NAMALWA (cell line): ENCODE measurements at regions not wholly inside any gene's neighbourhood (a gene's known extent, or its start where the extent isn't known, plus 50 kb on each side); places are given as distances from the start of the nearest gene placed in this dataset.
A peak's percentile ranks its signal among the peaks of the same experiment; 100 is the strongest.

ENCODE experiments used
- DNase-seq: peaks from one replicate; pipeline ENCODE4 v3.0.0-alpha.2; 2015; ENCODE audit warnings: low spot score

- no peak for DNase-seq
Observed at GRCh38 chr5:30050056-30050815, 1143.2 kb upstream of the CDH6 start.

GRCh38 chr5:30042677-30043076, 1150.8 kb upstream of the CDH6 start:
- DNase-seq: no peak

GRCh38 chr5:30041831-30042385, 1151.6 kb upstream of the CDH6 start:
- no peak for DNase-seq

GRCh38 chr5:30041291-30041690, 1152.2 kb upstream of the CDH6 start:
- no peak for DNase-seq

- peak; percentile 73 for DNase-seq
Observed at GRCh38 chr5:30040488-30041118, 1152.9 kb upstream of the CDH6 start.

GRCh38 chr5:30039379-30039778, 1154.1 kb upstream of the CDH6 start:
- DNase-seq: no peak

- no peak for DNase-seq
Observed at GRCh38 chr5:30034870-30035269, 1158.6 kb upstream of the CDH6 start.

- DNase-seq: no peak
Observed at GRCh38 chr5:30030101-30030500, 1163.4 kb upstream of the CDH6 start.

- DNase-seq: no peak
Observed at GRCh38 chr5:30001826-30002225, 1191.7 kb upstream of the CDH6 start.

GRCh38 chr5:30000231-30000630, 1193.3 kb upstream of the CDH6 start:
- DNase-seq: no peak

- DNase-seq: no peak
Observed at GRCh38 chr5:29995154-29995553, 1198.3 kb upstream of the CDH6 start.

- no peak for DNase-seq
Observed at GRCh38 chr5:29994519-29994918, 1199.0 kb upstream of the CDH6 start.

- no peak for DNase-seq
Observed at GRCh38 chr5:29993286-29993685, 1200.2 kb upstream of the CDH6 start.

GRCh38 chr5:29992248-29992647, 1201.2 kb upstream of the CDH6 start:
- DNase-seq: no peak

- DNase-seq: no peak
Observed at GRCh38 chr5:29990681-29991080, 1202.8 kb upstream of the CDH6 start.

- DNase-seq: no peak
Observed at GRCh38 chr5:29984156-29984540, 1209.3 kb upstream of the CDH6 start.

- DNase-seq: no peak
Observed at GRCh38 chr5:29983528-29984155, 1209.8 kb upstream of the CDH6 start.

GRCh38 chr5:29982457-29982856, 1211.0 kb upstream of the CDH6 start:
- no peak for DNase-seq

GRCh38 chr5:29972597-29972996, 1220.9 kb upstream of the CDH6 start:
- no peak for DNase-seq

GRCh38 chr5:29963956-29964355, 1229.5 kb upstream of the CDH6 start:
- DNase-seq: no peak

GRCh38 chr5:29960323-29960722, 1233.2 kb upstream of the CDH6 start:
- no peak for DNase-seq

GRCh38 chr5:29950416-29951145, 1242.9 kb upstream of the CDH6 start:
- DNase-seq: no peak
